Keratinocyte (primary cell): ENCODE measurements at regions not wholly inside any gene's neighbourhood (a gene's known extent, or its start where the extent isn't known, plus 50 kb on each side); places are given as distances from the start of the nearest gene placed in this dataset.

ENCODE experiments used
- DNase-seq: peaks from one replicate; pipeline ENCODE4 v3.0.0-alpha.2; 2011; ENCODE audit warnings: low read depth, missing footprints, low spot score
- FAIRE-seq: peaks from 2 replicates; lab custom pipeline; 2011; peaks lifted over from hg19 to GRCh38; lab: Jason Lieb, UNC
- H2AFZ ChIP-seq: 2 replicates; pipeline ENCODE4 v1.6.0; 2012; ENCODE audit warnings: low read length, control low read depth, inconsistent platforms; ENCODE audit not compliant: control insufficient read depth
- H3K27ac ChIP-seq: 2 replicates; pipeline ENCODE4 v1.5.1; 2011; ENCODE audit warnings: low read length; ENCODE audit not compliant: control insufficient read depth, insufficient read depth
- H3K27me3 ChIP-seq: 3 replicates; pipeline ENCODE4 v1.6.0; 2011; ENCODE audit warnings: low read length; ENCODE audit not compliant: control insufficient read depth, insufficient read depth; ENCODE audit errors: extremely low read depth
- H3K36me3 ChIP-seq, 2 experiments: 2 replicates in 1 of 2; 3 replicates in 1 of 2; pipeline ENCODE4 v1.5.1; 2011; ENCODE audit warnings: low read length in 2 of 2, mild to moderate bottlenecking in 1 of 2; ENCODE audit not compliant: control insufficient read depth in 2 of 2, insufficient read depth in 2 of 2; ENCODE audit errors: extremely low read depth in 1 of 2
- H3K4me1 ChIP-seq: 3 replicates; pipeline ENCODE4 v1.5.1; 2011; ENCODE audit warnings: low read length; ENCODE audit not compliant: control insufficient read depth, insufficient read depth; ENCODE audit errors: extremely low read depth
- H3K4me2 ChIP-seq: 3 replicates; pipeline ENCODE4 v1.6.0; 2011; ENCODE audit warnings: low read depth, low read length; ENCODE audit not compliant: control insufficient read depth, insufficient read depth; ENCODE audit errors: extremely low read depth
- H3K4me3 ChIP-seq, 3 experiments: fragments of 200-600 bp in 1 of 3; sonication (generic) in 1 of 3; 2 replicates in 2 of 3; 3 replicates in 1 of 3; pipeline ENCODE4 v1.5.1; 2011 to 2016; ENCODE audit warnings: low read length in 3 of 3, mild to moderate bottlenecking in 3 of 3, control low read depth in 2 of 3, inconsistent platforms in 1 of 3, low read depth in 1 of 3, mixed read lengths in 1 of 3, mixed run types in 1 of 3, moderate library complexity in 1 of 3; ENCODE audit not compliant: control insufficient read depth in 2 of 3, insufficient read depth in 2 of 3; ENCODE audit errors: extremely low read depth in 1 of 3
- H3K79me2 ChIP-seq: 2 replicates; pipeline ENCODE4 v1.6.0; 2012; ENCODE audit warnings: low read length; ENCODE audit not compliant: control insufficient read depth, insufficient read depth
- H3K9ac ChIP-seq: 3 replicates; pipeline ENCODE4 v1.6.0; 2011; ENCODE audit warnings: low read length; ENCODE audit not compliant: control insufficient read depth, insufficient read depth; ENCODE audit errors: extremely low read depth
- H3K9me1 ChIP-seq: 3 replicates; pipeline ENCODE4 v1.6.0; 2011; ENCODE audit warnings: low read length; ENCODE audit not compliant: control insufficient read depth, insufficient read depth; ENCODE audit errors: extremely low read depth
- H3K9me3 ChIP-seq: 2 replicates; pipeline ENCODE4 v1.5.1; 2012; ENCODE audit warnings: low read depth, low read length; ENCODE audit not compliant: control insufficient read depth
- H4K20me1 ChIP-seq: 3 replicates; pipeline ENCODE4 v1.6.0; 2011; ENCODE audit warnings: low read length; ENCODE audit not compliant: control insufficient read depth, insufficient read depth; ENCODE audit errors: extremely low read depth
- CTCF ChIP-seq, 3 experiments: IDR thresholded peaks in 1 of 3; conservative IDR thresholded peaks in 1 of 3; optimal IDR thresholded peaks in 1 of 3; 2 replicates in 2 of 3; 3 replicates in 1 of 3; pipeline versions ENCODE3 to v1.5.1; 2011; ENCODE audit warnings: low read length in 3 of 3, mild to moderate bottlenecking in 3 of 3, moderate library complexity in 2 of 3, control low read depth in 1 of 3, inconsistent platforms in 1 of 3; ENCODE audit not compliant: insufficient read depth in 2 of 3; ENCODE audit errors: extremely low read depth in 1 of 3
- EZH2 ChIP-seq: IDR thresholded peaks from one replicate; pipeline ENCODE4 v1.6.1; 2012; ENCODE audit warnings: inconsistent platforms, mild to moderate bottlenecking, low read length, moderate library complexity
- dilution Hi-C: fragments of 300-500 bp; cut with MboI; formaldehyde crosslinking; loops from one replicate; pipeline ENCODE4 v1.7.0; 2020; ENCODE audit warnings: low sequenced_read_pairs; ENCODE audit not compliant: extremely low pct_ligation_motif_present

- Histone ChIP-seq H3K9me1 (no peaks in the 10 kb centered on the region), H2AFZ (no peak overlapping the region), H3K4me2 (no peak overlapping the region), H3K36me3 (no peaks in the 10 kb centered on the region), H4K20me1 (no peaks in the 10 kb centered on the region), H3K4me3 (no peak overlapping the region), H3K79me2 (peaks cover 2% of the 10 kb centered on the region), H3K27ac (no peak overlapping the region), H3K27me3 (no peaks in the 10 kb centered on the region), H3K4me1 (peaks cover 27% of the 10 kb centered on the region), H3K9me3 (no peaks in the 10 kb centered on the region), H3K9ac (no peak overlapping the region)
- no peak for DNase-seq
- FAIRE-seq, result no peak
- dilution Hi-C loops, result no loop called here
- TF ChIP-seq CTCF (optimal IDR thresholded peaks at IDR 0.05 in 1 of 3, IDR thresholded peaks at IDR 0.05 in 1 of 3, conservative IDR thresholded peaks at IDR 0.05 in 1 of 3; ENCODE audit: extremely low read depth in 1 of 3, insufficient read depth in 2 of 3, low read length in 3 of 3) (no peak), EZH2 (no peak)
Observed at GRCh38 chr20:11162026-11162775, 488.4 kb upstream of the JAG1 start.

- dilution Hi-C loops, result no loop called here
Observed at GRCh38 chr20:11165789-11166188, 492.0 kb upstream of the JAG1 start.

More at GRCh38 chr20:11165789-11166188, 492.0 kb upstream of the JAG1 start:
- Histone ChIP-seq H4K20me1 (no peaks in the 10 kb centered on the region), H3K4me3 (no peak overlapping the region), H3K27ac (no peak overlapping the region), H3K9me3 (no peaks in the 10 kb centered on the region), H3K36me3 (no peaks in the 10 kb centered on the region), H3K4me2 (no peak overlapping the region), H3K79me2 (no peaks in the 10 kb centered on the region), H3K4me1 (peaks cover 8% of the 10 kb centered on the region), H3K9me1 (no peaks in the 10 kb centered on the region), H3K9ac (no peak overlapping the region), H3K27me3 (no peaks in the 10 kb centered on the region), H2AFZ (no peak overlapping the region)
- no peak for DNase-seq
- TF ChIP-seq CTCF (optimal IDR thresholded peaks at IDR 0.05 in 1 of 3, IDR thresholded peaks at IDR 0.05 in 1 of 3, conservative IDR thresholded peaks at IDR 0.05 in 1 of 3; ENCODE audit: extremely low read depth in 1 of 3, insufficient read depth in 2 of 3, low read length in 3 of 3) (no peak), EZH2 (no peak)
- FAIRE-seq, result no peak
